PFSK-1 (cell line): ENCODE measurements at regions not wholly inside any gene's neighbourhood (a gene's known extent, or its start where the extent isn't known, plus 50 kb on each side); places are given as distances from the start of the nearest gene placed in this dataset.

Experiments used
- FOXP2 ChIP-seq: optimal IDR thresholded peaks from 2 replicates; pipeline ENCODE3; 2011; ENCODE audit warnings: borderline replicate concordance, control low read depth, inconsistent platforms; ENCODE audit not compliant: insufficient read depth; ENCODE audit errors: extremely low read length, extremely low read depth
- POLR2AphosphoS5 ChIP-seq: IDR thresholded peaks from 2 replicates; pipeline ENCODE4 v1.6.1; 2012; ENCODE audit warnings: low read depth, mild to moderate bottlenecking, control low read depth, low read length, moderate library complexity
- REST ChIP-seq, 2 experiments: IDR thresholded peaks; 2 replicates each; pipeline versions ENCODE4 v1.6.1 to v1.8.0; 2011 to 2012; ENCODE audit warnings: low read depth in 2 of 2, low read length in 2 of 2, control low read depth in 1 of 2, inconsistent platforms in 1 of 2, mild to moderate bottlenecking in 1 of 2, moderate library complexity in 1 of 2; ENCODE audit not compliant: insufficient read depth in 1 of 2
- SIN3A ChIP-seq: IDR thresholded peaks from 2 replicates; pipeline ENCODE4 v1.6.1; 2012; ENCODE audit warnings: mild to moderate bottlenecking, low read length, moderate library complexity, borderline replicate concordance; ENCODE audit not compliant: insufficient read depth
- TAF1 ChIP-seq: IDR thresholded peaks from 2 replicates; pipeline ENCODE4 v1.6.1; 2012; ENCODE audit warnings: low read length, control low read depth, borderline replicate concordance; ENCODE audit not compliant: insufficient read depth

DNA sequence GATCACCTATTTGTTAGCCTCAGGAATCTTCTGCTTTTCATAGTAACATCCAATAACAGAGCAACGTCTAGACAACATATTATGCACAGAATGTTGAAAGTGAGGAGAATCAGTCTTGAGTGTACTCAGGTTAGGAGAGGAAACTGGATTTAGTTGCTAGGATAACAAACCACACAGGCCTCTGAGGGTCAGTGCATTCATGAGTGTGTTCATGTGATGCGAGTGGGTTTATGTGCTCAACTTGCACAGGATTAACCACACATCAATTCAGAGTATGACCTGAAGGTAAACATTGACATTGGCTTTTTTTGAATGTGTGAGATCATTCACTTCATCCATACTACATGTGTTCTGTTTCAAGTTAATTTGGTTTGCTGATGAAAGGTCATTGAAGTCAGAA, 287.6 kb downstream of the DIPK2A start:
- TF ChIP-seq REST (IDR thresholded peaks at IDR 0.05; ENCODE audit: insufficient read depth in 1 of 2, low read depth in 2 of 2, low read length in 2 of 2), result no peak
- TF ChIP-seq TAF1, result no peak
- TF ChIP-seq FOXP2, result no peak
- TF ChIP-seq POLR2AphosphoS5, result no peak
- TF ChIP-seq SIN3A, result no peak

DNA sequence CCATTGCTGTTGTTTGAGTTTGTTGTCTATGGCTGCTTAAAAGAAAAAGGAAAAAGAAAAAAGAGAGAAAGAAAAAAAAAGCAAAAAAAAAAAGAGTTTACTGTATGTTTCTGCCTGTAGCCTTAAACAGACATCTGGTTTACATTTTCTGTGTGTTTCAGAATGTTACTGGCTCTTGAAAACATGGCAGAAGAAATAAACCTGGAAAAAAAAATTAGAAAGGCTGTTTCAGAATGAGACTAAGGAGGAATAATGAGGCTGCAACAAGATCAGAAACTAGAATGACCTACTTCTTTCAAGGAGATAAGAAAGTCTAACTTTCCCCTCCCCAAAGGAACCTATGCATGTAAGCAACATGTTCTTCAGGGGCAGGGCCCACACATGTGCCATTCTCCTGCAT, 292.1 kb downstream of the DIPK2A start:
- TF ChIP-seq POLR2AphosphoS5, result no peak
- no peak for TF ChIP-seq REST (IDR thresholded peaks at IDR 0.05; ENCODE audit: insufficient read depth in 1 of 2, low read depth in 2 of 2, low read length in 2 of 2)
- TF ChIP-seq TAF1, result no peak
- TF ChIP-seq FOXP2, result no peak
- no peak for TF ChIP-seq SIN3A

DNA sequence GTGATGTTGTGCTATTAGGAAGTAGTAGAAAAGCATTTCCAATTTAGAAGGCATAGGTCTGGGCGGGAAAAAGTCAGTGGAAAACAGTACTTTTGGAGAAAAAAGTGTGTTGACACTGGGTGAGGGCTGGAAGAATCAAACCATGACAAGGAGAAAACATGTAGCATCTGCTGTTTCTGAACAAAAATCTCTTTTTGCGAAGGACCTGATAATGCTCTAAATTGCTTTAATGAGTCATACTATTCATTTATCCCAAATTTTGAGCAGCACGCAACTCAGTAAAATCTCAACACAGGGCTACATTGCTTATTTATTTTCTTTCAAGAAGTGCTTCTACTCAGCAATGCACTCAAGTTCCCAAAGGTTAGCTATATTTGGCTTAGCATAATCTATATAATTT, 292.7 kb downstream of the DIPK2A start:
- TF ChIP-seq REST (IDR thresholded peaks at IDR 0.05; ENCODE audit: insufficient read depth in 1 of 2, low read depth in 2 of 2, low read length in 2 of 2) (no peak), POLR2AphosphoS5 (no peak), SIN3A (no peak), TAF1 (no peak), FOXP2 (no peak)

GRCh38 chr3:144264794-144265193, 293.2 kb downstream of the DIPK2A start:
- TF ChIP-seq POLR2AphosphoS5 (no peak), REST (IDR thresholded peaks at IDR 0.05; ENCODE audit: insufficient read depth in 1 of 2, low read depth in 2 of 2, low read length in 2 of 2) (no peak), FOXP2 (no peak), TAF1 (no peak), SIN3A (no peak)

DNA sequence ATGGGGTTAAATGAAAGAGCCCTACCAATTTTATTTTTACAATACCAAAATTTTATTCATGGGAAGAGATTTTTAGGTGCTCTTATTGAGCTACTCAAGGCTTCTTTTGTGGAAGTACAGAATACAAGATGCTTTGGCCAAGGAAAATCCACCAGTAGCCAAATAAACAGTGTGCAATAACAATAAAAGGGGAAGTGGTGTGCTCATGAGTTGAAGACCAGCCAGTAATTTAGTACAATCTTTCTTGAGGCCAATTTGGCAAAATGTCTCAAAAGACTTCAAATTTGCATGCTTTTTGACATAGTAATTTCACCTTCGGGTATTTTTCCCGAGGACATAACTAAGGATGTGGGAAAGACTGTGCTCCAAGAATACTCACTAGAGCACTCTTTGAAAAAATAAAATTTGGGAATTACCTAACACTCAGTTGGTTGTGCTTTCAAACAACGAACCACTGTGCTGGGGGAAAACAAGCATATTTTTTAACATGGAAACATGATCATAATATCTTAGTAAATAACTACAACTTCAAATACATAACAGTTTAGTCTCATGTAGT, 294.0 kb downstream of the DIPK2A start:
- TF ChIP-seq POLR2AphosphoS5, result no peak
- no peak for TF ChIP-seq REST (IDR thresholded peaks at IDR 0.05; ENCODE audit: insufficient read depth in 1 of 2, low read depth in 2 of 2, low read length in 2 of 2)
- TF ChIP-seq FOXP2, result no peak
- TF ChIP-seq TAF1, result no peak
- TF ChIP-seq SIN3A, result no peak
